ENCODE measurements at regions not wholly inside any gene's neighbourhood (a gene's known extent, or its start where the extent isn't known, plus 50 kb on each side); places are given as distances from the start of the nearest gene placed in this dataset.

- TF ChIP-seq CTCF (IDR thresholded peaks at IDR 0.05; ENCODE audit: borderline replicate concordance, extremely low read depth, insufficient read depth): no peak
- no peak overlapping the region for H3K9ac ChIP-seq (ENCODE audit: low read length in 3 of 3)
- FAIRE-seq: no peak
- H3K4me1 ChIP-seq (ENCODE audit: control insufficient read depth in 2 of 3, insufficient read depth in 2 of 3, low read depth in 1 of 3, low read length in 3 of 3): no peaks in the 10 kb centered on the region
- intact Hi-C loops (cut with DNase I): no loop called here
- H3K27me3 ChIP-seq (ENCODE audit: control insufficient read depth, insufficient read depth, low read length): no peaks in the 10 kb centered on the region
- no peaks in the 10 kb centered on the region for H3K9me3 ChIP-seq (ENCODE audit: control insufficient read depth in 2 of 3, insufficient read depth in 1 of 3, low read length in 3 of 3)
- H3K27ac ChIP-seq (ENCODE audit: low read depth in 2 of 2, low read length in 2 of 2): no peak overlapping the region
- no peak overlapping the region for H3K4me3 ChIP-seq (ENCODE audit: low read length in 3 of 3)
- H3K36me3 ChIP-seq (ENCODE audit: control insufficient read depth in 2 of 3, insufficient read depth in 3 of 3, low read length in 3 of 3): no peaks in the 10 kb centered on the region
- no peak for DNase-seq
Measured at GRCh38 chrX:40331762-40332161, 234.0 kb upstream of the BCOR start.

GRCh38 chrX:40331353-40331752 lies 233.6 kb upstream of the BCOR start:
- DNase-seq (no peak), FAIRE-seq (no peak)
- Histone ChIP-seq H3K27me3 (ENCODE audit: control insufficient read depth, insufficient read depth, low read length) (no peaks in the 10 kb centered on the region), H3K9ac (ENCODE audit: low read length in 3 of 3) (no peak overlapping the region), H3K9me3 (ENCODE audit: control insufficient read depth in 2 of 3, insufficient read depth in 1 of 3, low read length in 3 of 3) (no peaks in the 10 kb centered on the region), H3K27ac (ENCODE audit: low read depth in 2 of 2, low read length in 2 of 2) (no peak overlapping the region), H3K36me3 (ENCODE audit: control insufficient read depth in 2 of 3, insufficient read depth in 3 of 3, low read length in 3 of 3) (no peaks in the 10 kb centered on the region), H3K4me1 (ENCODE audit: control insufficient read depth in 2 of 3, insufficient read depth in 2 of 3, low read depth in 1 of 3, low read length in 3 of 3) (no peaks in the 10 kb centered on the region), H3K4me3 (ENCODE audit: low read length in 3 of 3) (no peak overlapping the region)
- TF ChIP-seq CTCF (IDR thresholded peaks at IDR 0.05; ENCODE audit: borderline replicate concordance, extremely low read depth, insufficient read depth): no peak
- intact Hi-C loops (cut with DNase I): no loop called here

- no peaks in the 10 kb centered on the region for H3K4me1 ChIP-seq (ENCODE audit: control insufficient read depth in 2 of 3, insufficient read depth in 2 of 3, low read depth in 1 of 3, low read length in 3 of 3)
- no peaks in the 10 kb centered on the region for H3K36me3 ChIP-seq (ENCODE audit: control insufficient read depth in 2 of 3, insufficient read depth in 3 of 3, low read length in 3 of 3)
- FAIRE-seq (no peak), DNase-seq (no peak)
- H3K9ac ChIP-seq (ENCODE audit: low read length in 3 of 3): no peak overlapping the region
- H3K27ac ChIP-seq (ENCODE audit: low read depth in 2 of 2, low read length in 2 of 2): no peak overlapping the region
- TF ChIP-seq CTCF (IDR thresholded peaks at IDR 0.05; ENCODE audit: borderline replicate concordance, extremely low read depth, insufficient read depth): no peak
- no peaks in the 10 kb centered on the region for H3K9me3 ChIP-seq (ENCODE audit: control insufficient read depth in 2 of 3, insufficient read depth in 1 of 3, low read length in 3 of 3)
- no peak overlapping the region for H3K4me3 ChIP-seq (ENCODE audit: low read length in 3 of 3)
- no peaks in the 10 kb centered on the region for H3K27me3 ChIP-seq (ENCODE audit: control insufficient read depth, insufficient read depth, low read length)
- intact Hi-C loops (cut with DNase I): no loop called here
Measured at GRCh38 chrX:40329616-40330015, 231.9 kb upstream of the BCOR start.

GRCh38 chrX:40327085-40327484 lies 229.3 kb upstream of the BCOR start:
- no peaks in the 10 kb centered on the region for H3K36me3 ChIP-seq (ENCODE audit: control insufficient read depth in 2 of 3, insufficient read depth in 3 of 3, low read length in 3 of 3)
- H3K4me1 ChIP-seq (ENCODE audit: control insufficient read depth in 2 of 3, insufficient read depth in 2 of 3, low read depth in 1 of 3, low read length in 3 of 3): no peaks in the 10 kb centered on the region
- H3K27ac ChIP-seq (ENCODE audit: low read depth in 2 of 2, low read length in 2 of 2): no peak overlapping the region
- FAIRE-seq (no peak), DNase-seq (no peak)
- no peak overlapping the region for H3K4me3 ChIP-seq (ENCODE audit: low read length in 3 of 3)
- H3K9ac ChIP-seq (ENCODE audit: low read length in 3 of 3): no peak overlapping the region
- no peak for TF ChIP-seq CTCF (IDR thresholded peaks at IDR 0.05; ENCODE audit: borderline replicate concordance, extremely low read depth, insufficient read depth)
- no peaks in the 10 kb centered on the region for H3K27me3 ChIP-seq (ENCODE audit: control insufficient read depth, insufficient read depth, low read length)
- intact Hi-C loops (cut with DNase I): no loop called here
- no peaks in the 10 kb centered on the region for H3K9me3 ChIP-seq (ENCODE audit: control insufficient read depth in 2 of 3, insufficient read depth in 1 of 3, low read length in 3 of 3)

All from kidney (tissue), 13 donors.